ENCODE measurements at regions not wholly inside any gene's neighbourhood (a gene's known extent, or its start where the extent isn't known, plus 50 kb on each side); places are given as distances from the start of the nearest gene placed in this dataset.
"Not testable (repeated sequence)": the region's sequence is repeated elsewhere in the genome, so short reads cannot be mapped to it uniquely, and the experiment has no call there.

GRCh38 chr9:100639854-100640253 is 62.0 kb downstream of the CAVIN4 start:
- DNase-seq: no peak

GRCh38 chr9:100640447-100641050 is 62.7 kb downstream of the CAVIN4 start:
- no peak for DNase-seq

- DNase-seq: no peak
Observed at GRCh38 chr9:100641166-100641565, 63.3 kb downstream of the CAVIN4 start.

GRCh38 chr9:100652850-100653249 is 75.0 kb downstream of the CAVIN4 start:
- no peak for DNase-seq

DNA sequence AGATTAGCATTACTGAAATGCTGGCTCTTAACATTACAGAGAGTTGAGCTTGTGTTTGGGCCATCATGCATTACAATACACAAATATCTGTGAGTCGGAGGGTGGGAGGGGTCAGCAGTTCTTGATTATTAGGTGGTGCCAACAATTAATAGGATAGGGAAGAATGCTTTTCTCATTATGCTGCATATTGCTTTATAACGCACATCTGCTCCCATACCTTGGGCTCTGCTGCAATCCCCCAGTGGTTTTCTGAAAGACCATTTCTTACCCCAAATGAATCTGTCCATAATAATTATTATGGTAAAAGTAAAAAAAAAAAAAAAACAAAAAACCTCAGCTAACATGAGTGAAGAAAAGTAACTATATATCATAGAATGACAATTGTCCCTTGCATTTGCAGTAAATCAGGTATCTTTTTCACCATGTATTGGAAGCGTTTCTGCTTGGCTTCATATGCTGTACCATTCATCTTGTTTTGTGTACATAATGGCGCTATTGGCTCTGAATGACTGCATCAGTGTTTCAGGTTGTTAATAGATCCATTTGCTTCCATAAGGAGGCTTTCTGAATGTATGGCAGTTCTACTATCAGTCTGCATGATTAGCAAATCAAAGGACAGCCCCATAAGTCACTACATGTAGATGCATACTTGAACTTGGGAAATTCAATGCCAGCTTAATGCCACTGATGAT is 75.9 kb downstream of the CAVIN4 start:
- no peak for DNase-seq

GRCh38 chr9:100656851-100657250 is 79.0 kb downstream of the CAVIN4 start:
- not testable (repeated sequence) for DNase-seq

GRCh38 chr9:100661668-100662067 is 83.8 kb downstream of the CAVIN4 start:
- DNase-seq: no peak

DNA sequence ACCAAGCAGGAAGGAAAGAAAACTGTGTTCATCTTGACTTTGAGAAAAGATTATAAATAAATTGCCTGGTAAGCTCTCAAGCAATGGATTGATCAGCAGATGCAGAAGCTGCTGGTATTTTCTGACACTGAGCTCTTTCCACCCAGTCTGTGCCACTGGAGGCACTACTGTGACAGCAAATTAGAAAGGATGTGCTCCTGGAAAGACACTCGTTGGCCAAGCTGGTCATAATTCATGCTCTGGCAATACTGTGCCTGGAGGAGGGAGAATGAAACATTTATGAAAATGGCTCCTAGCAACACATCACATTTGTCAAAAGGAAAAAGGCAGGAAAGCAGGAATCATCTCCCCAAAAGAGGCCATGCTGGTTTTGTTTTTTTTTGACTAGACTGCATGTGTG is 84.2 kb downstream of the CAVIN4 start:
- no peak for DNase-seq

DNA sequence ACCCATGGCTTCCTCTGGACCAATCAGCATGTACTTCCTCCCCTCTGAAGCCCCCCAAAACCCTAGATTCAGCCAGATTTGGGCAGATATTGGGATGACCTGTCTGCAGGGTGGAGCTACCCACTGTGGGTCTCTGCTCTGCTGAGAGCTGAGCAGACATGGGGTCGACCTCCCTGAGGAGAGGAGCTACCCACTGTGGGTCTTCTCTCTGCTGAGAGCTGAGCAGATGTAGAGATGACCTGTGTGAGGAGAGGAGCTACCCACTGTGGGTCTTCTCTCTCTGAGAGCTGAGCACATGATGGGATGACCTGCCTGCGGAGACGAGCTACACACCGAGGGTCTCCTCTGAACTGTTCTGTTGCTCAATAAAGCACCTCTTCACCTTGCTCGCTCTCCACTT is 89.6 kb downstream of the CAVIN4 start:
- no peak for DNase-seq

- DNase-seq: no peak
Observed at GRCh38 chr9:100668024-100668423, 90.1 kb downstream of the CAVIN4 start.

DNA sequence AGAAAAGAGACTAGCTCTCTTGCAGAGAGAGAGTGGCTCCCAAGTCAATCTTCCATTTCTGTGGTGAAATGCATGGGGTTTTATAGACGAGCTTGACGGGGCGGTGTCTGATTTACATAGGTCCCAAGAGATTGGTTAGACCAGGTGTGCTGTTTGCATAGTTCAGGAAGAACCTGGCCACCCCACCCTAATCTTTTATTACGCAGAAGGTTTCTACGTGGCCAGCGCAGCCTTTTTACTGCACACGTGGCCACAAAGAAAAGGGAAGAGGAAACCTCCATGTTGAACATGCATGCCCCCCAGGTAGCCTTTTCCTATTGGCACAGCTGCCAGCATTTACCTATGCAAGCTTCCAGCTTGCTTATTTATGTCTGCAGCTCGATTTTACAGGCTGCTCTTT is 92.1 kb downstream of the CAVIN4 start:
- DNase-seq: no peak

GRCh38 chr9:100670719-100671118 is 92.8 kb downstream of the CAVIN4 start:
- DNase-seq: no peak

GRCh38 chr9:100671898-100672297 is 94.0 kb downstream of the CAVIN4 start:
- DNase-seq: no peak

DNA sequence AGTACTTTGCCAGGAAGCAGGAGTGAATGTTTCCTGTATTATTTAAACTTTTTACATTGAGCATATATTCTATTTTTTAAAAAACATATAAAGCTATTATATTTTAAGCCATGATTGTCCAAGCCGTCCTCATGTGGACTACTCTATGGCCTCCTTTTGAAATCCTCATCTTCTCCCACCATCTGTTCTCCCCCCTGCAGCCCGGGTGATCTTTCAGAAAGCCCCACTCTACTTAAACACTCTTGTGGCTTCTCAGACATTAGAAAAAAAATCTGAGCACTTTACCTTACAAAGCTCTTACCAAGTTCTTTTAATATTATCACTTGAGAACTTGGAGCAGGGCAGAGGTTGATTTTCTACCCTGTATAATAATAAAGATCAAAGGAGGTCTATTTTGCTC is 95.4 kb downstream of the CAVIN4 start:
- DNase-seq: no peak

- no peak for DNase-seq
Observed at GRCh38 chr9:100674419-100675122, 96.7 kb downstream of the CAVIN4 start.

DNA sequence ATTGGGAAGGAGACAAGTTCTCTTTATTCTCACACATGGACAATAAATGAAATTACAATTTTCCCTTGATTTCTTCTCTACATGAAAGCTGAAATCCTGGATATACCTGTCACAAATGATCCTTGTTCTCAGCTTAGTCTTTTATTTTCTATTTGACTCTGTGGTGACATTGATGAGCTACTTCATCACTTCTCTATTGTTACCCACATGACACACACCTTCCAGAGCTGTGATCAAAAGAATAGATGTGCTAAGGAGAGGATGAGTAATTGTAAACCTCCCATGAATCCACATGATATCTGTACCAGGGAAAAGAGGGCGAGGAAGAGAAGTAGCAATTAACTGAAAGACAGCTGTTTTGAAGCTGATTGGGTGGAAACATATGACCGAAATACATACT is 102.0 kb downstream of the CAVIN4 start:
- DNase-seq: no peak

- DNase-seq: no peak
Observed at GRCh38 chr9:100686420-100686819, 108.5 kb downstream of the CAVIN4 start.

DNA sequence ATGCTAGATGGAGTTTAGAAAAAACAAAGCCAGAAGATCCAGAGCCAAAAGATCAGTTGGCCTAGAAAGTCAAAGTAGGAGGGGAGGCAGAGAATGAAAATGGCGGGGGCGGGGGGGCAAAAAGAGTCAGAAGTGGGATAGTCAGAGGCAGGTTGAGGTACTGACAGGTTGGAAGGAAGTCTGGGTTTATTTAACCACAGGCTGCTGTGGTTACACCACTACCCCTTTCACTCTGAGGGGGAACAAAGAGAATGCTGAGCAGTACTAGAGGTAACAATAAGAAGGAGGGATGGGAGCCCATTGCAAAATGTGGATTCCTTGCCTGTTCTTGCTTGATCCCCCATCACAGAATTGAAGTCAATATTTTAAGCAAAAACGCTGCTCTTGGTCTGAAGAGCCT is 111.8 kb downstream of the CAVIN4 start:
- no peak for DNase-seq

- no peak for DNase-seq
Observed at GRCh38 chr9:100690438-100690837, 112.6 kb downstream of the CAVIN4 start.

- DNase-seq: no peak
Observed at GRCh38 chr9:100697339-100697738, 119.5 kb downstream of the CAVIN4 start.

DNA sequence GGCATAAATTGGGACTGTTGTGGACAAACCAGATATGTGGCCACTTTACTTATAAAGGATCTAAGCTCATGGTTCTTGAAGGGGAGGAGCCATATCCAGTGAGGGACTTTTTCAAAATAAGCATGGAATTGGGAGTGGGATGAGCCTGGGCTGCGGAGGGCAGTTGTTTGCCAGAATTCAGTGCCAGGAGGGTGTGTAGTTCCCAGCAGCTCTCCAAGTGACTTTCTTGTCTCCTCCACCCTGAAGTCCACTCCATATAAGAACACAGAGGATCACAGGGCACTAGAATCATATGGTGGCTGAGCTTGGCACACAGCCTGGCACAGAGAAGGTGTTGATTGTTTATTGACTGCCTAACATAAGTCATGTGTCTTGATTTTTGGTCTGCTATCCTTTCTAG is 121.1 kb downstream of the CAVIN4 start:
- DNase-seq: no peak

- DNase-seq: no peak
Observed at GRCh38 chr9:100699668-100700067, 121.8 kb downstream of the CAVIN4 start.

DNA sequence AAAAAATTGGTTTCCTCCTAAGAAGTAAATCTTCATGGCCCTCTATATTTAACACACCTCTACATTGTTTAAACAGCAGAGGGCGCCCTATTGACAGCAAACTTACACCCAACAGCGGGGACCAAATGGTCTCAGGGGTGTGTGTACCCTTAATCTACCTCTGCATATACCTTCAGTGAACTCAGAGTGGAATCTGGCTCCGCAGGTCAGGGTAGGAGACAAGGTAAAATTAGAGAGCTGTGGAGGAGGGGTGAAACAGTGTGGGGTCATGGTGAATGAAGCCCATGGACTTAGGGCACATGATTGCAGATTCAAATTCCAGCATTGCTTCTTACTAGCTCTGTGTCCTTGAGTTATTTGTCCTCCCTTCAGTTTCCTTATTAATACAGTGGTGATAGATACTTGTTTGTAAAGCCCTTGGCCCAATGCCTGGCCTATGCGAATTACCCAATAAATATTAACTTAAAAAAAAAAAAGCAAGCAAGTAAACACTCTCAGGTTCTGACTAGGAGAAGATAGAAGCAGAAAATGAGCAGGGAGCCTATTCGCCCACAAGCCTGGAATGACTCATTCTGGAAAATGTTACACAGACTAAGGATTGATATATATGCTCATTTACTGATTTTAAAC is 122.9 kb downstream of the CAVIN4 start:
- no peak for DNase-seq

All from activated CD4-positive, CD25-positive, alpha-beta regulatory T cell treated with anti-CD3 and anti-CD28 coated beads, Interleukin-2, amount 50 U/mL, for 72 hours (primary cell).